Astrocyte of the spinal cord (primary cell): ENCODE measurements at regions not wholly inside any gene's neighbourhood (a gene's known extent, or its start where the extent isn't known, plus 50 kb on each side); places are given as distances from the start of the nearest gene placed in this dataset.
"Not testable (repeated sequence)": the region's sequence is repeated elsewhere in the genome, so short reads cannot be mapped to it uniquely, and the experiment has no call there.

Source experiments
- DNase-seq: peaks from one replicate; pipeline ENCODE4 v3.0.0; 2011; ENCODE audit warnings: low read depth, low spot score
- H3K4me3 ChIP-seq: 2 replicates; pipeline ENCODE4 v1.5.1; 2011; ENCODE audit warnings: low read depth, mild to moderate bottlenecking, low read length, moderate library complexity
- CTCF ChIP-seq: IDR thresholded peaks from 2 replicates; pipeline ENCODE4 v1.5.1; 2012; ENCODE audit warnings: low read depth, mild to moderate bottlenecking, low read length, inconsistent platforms
- in situ Hi-C: cut with HindIII; loops from 2 replicates; pipeline ENCODE4 v1.10.0; 2017; ENCODE audit warnings: low sequenced_read_pairs

GRCh38 chr3:30453360-30454039 is 152.9 kb upstream of the TGFBR2 start:
- in situ Hi-C loops, result no loop called here
- DNase-seq, result no peak
- H3K4me3 ChIP-seq, result no peak overlapping the region
- TF ChIP-seq CTCF, result no peak

- no peak for TF ChIP-seq CTCF
- no peak overlapping the region for H3K4me3 ChIP-seq
- in situ Hi-C loops, result no loop called here
- no peak for DNase-seq
Measured at GRCh38 chr3:30454636-30455035, 151.8 kb upstream of the TGFBR2 start.

- in situ Hi-C loops, DNase-seq, H3K4me3 ChIP-seq: not testable (repeated sequence)
Measured at GRCh38 chr3:30455112-30455511, 151.3 kb upstream of the TGFBR2 start.

- no peak for DNase-seq
- H3K4me3 ChIP-seq, result no peak overlapping the region
- no peak for TF ChIP-seq CTCF
- in situ Hi-C loops, result no loop called here
Measured at GRCh38 chr3:30455840-30456239, 150.6 kb upstream of the TGFBR2 start.

- TF ChIP-seq CTCF, result no peak
- in situ Hi-C loops, result no loop called here
- H3K4me3 ChIP-seq, result no peak overlapping the region
- DNase-seq, result no peak
Measured at GRCh38 chr3:30456264-30456663, 150.1 kb upstream of the TGFBR2 start.

- DNase-seq, result no peak
- in situ Hi-C loops, result no loop called here
Measured at GRCh38 chr3:30457081-30457480, 149.3 kb upstream of the TGFBR2 start.

GRCh38 chr3:30457726-30458125 is 148.7 kb upstream of the TGFBR2 start:
- in situ Hi-C loops, result no loop called here
- no peak for DNase-seq
- H3K4me3 ChIP-seq, result no peak overlapping the region
- TF ChIP-seq CTCF, result no peak

More at GRCh38 chr3:30457081-30457480, 149.3 kb upstream of the TGFBR2 start:
- no peak overlapping the region for H3K4me3 ChIP-seq
- TF ChIP-seq CTCF, result no peak
